Caco-2 (cell line): ENCODE measurements at regions not wholly inside any gene's neighbourhood (a gene's known extent, or its start where the extent isn't known, plus 50 kb on each side); places are given as distances from the start of the nearest gene placed in this dataset.

Experiments used
- BruUV-seq: library from RNA; stranded (reverse); fragments of 400-500 nt; replicated peaks from 2 replicates; lab custom pipeline; 2021; lab: Mats Ljungman, UMichigan
- CTCF ChIA-PET: fragments of 300-600 bp; sonication (Branson Sonifier 250); formaldehyde crosslinking; loops from one replicate; lab custom pipeline; 2022; ENCODE audit warnings: antibody characterized with exemption; lab: Charles Lee
- POLR2A ChIA-PET: fragments of 300-600 bp; sonication (Branson Sonifier 250); formaldehyde crosslinking; loops from one replicate; lab custom pipeline; 2022; ENCODE audit warnings: antibody characterized with exemption; lab: Charles Lee
- DNase-seq, 2 experiments: peaks; one replicate each; pipeline versions ENCODE4 v3.0.0 to v3.0.0-alpha.2; 2020 to 2022
- H3K27me3 ChIP-seq: replicated peaks from 2 replicates; pipeline ENCODE4 v1.6.0; 2011; ENCODE audit warnings: low read length; ENCODE audit not compliant: control insufficient read depth, insufficient read depth
- H3K36me3 ChIP-seq: 2 replicates; pipeline ENCODE4 v1.5.1; 2011; ENCODE audit warnings: low read length; ENCODE audit not compliant: control insufficient read depth, insufficient read depth
- H3K4me1 ChIP-seq: fragments of 250-450 bp; sonication (Bioruptor Pico); 2 replicates; pipeline ENCODE4 v1.5.1; 2020; ENCODE audit warnings: mild to moderate bottlenecking
- H3K4me3 ChIP-seq: 2 replicates; pipeline ENCODE4 v1.5.1; 2011; ENCODE audit warnings: low read depth, mild to moderate bottlenecking, control low read depth, low read length
- H3K9me3 ChIP-seq: fragments of 250-450 bp; sonication (Bioruptor Pico); 2 replicates; pipeline ENCODE4 v1.5.1; 2020; ENCODE audit warnings: mild to moderate bottlenecking, moderate library complexity
- H3K27ac Mint-ChIP-seq: one replicate; pipeline ENCODE4 v1.8.0; 2022; ENCODE audit warnings: mixed read lengths; ENCODE audit not compliant: unreplicated experiment
- H3K27me3 Mint-ChIP-seq: one replicate; pipeline ENCODE4 v1.8.0; 2022; ENCODE audit warnings: mixed read lengths; ENCODE audit not compliant: insufficient read depth, unreplicated experiment
- H3K36me3 Mint-ChIP-seq: one replicate; pipeline ENCODE4 v1.8.0; 2022; ENCODE audit warnings: mild to moderate bottlenecking, mixed read lengths; ENCODE audit not compliant: insufficient read depth, unreplicated experiment
- H3K4me1 Mint-ChIP-seq: one replicate; pipeline ENCODE4 v1.8.0; 2022; ENCODE audit warnings: low read depth, mixed read lengths; ENCODE audit not compliant: unreplicated experiment
- H3K4me3 Mint-ChIP-seq: one replicate; pipeline ENCODE4 v1.8.0; 2022; ENCODE audit warnings: mild to moderate bottlenecking, moderate library complexity, mixed read lengths; ENCODE audit not compliant: unreplicated experiment
- H3K9me3 Mint-ChIP-seq: one replicate; pipeline ENCODE4 v1.8.0; 2022; ENCODE audit warnings: mixed read lengths; ENCODE audit not compliant: unreplicated experiment
- intact Hi-C: fragments of 100-400 bp; cut with micrococcal nuclease; formaldehyde crosslinking; loops from one replicate; pipeline ENCODE4 v1.10.0; 2022; ENCODE audit not compliant: unreplicated experiment
- TF ChIP-seq, protein P1 (sequence below), 2 experiments: fragments of 200-600 bp in 1 of 2; IDR thresholded peaks; 1 replicate in 1 of 2; 2 replicates in 1 of 2; pipeline versions ENCODE4 v1.5.1 to v1.8.0; 2011 to 2022; ENCODE audit warnings: antibody characterized with exemption in 1 of 2, control low read depth in 1 of 2, inconsistent platforms in 1 of 2, low read depth in 1 of 2, low read length in 1 of 2, mild to moderate bottlenecking in 1 of 2, moderate library complexity in 1 of 2; ENCODE audit not compliant: insufficient read depth in 1 of 2, severe bottlenecking in 1 of 2, unreplicated experiment in 1 of 2

DNA sequence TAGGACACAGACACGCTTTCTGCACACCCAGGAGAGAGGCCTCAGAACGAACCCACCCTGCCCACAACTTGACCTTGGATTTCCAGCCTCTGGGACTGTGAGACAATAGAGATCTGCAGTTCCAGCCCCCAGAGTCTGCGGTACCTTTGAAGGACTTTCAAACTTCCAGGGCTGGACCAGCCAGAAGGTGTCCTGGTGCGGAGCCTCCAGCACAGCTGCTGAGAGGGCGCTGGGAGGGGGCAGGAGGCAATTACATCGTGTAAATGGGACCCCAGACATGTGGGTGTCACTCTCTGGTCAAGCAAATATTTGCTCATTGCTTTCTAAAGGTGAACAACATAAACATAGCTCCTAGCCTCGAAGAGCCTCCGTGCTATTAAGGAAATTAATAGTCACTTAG, 58.7 kb upstream of the ACTRT2 start:
- TF ChIP-seq, protein P1, sequence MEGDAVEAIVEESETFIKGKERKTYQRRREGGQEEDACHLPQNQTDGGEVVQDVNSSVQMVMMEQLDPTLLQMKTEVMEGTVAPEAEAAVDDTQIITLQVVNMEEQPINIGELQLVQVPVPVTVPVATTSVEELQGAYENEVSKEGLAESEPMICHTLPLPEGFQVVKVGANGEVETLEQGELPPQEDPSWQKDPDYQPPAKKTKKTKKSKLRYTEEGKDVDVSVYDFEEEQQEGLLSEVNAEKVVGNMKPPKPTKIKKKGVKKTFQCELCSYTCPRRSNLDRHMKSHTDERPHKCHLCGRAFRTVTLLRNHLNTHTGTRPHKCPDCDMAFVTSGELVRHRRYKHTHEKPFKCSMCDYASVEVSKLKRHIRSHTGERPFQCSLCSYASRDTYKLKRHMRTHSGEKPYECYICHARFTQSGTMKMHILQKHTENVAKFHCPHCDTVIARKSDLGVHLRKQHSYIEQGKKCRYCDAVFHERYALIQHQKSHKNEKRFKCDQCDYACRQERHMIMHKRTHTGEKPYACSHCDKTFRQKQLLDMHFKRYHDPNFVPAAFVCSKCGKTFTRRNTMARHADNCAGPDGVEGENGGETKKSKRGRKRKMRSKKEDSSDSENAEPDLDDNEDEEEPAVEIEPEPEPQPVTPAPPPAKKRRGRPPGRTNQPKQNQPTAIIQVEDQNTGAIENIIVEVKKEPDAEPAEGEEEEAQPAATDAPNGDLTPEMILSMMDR (IDR thresholded peaks at IDR 0.05; ENCODE audit: insufficient read depth in 1 of 2, low read depth in 1 of 2, low read length in 1 of 2, severe bottlenecking in 1 of 2, unreplicated experiment in 1 of 2): no peak
- BruUV-seq: no TSS peak
- Mint-ChIP-seq H3K36me3 (no peaks in the 10 kb centered on the region), H3K27ac (no peak overlapping the region), H3K27me3 (no peaks in the 10 kb centered on the region), H3K4me1 (no peaks in the 10 kb centered on the region), H3K9me3 (no peaks in the 10 kb centered on the region), H3K4me3 (no peak overlapping the region)
- no peak for DNase-seq
- Histone ChIP-seq H3K36me3 (no peaks in the 10 kb centered on the region), H3K4me3 (no peak overlapping the region), H3K27me3 (no peaks in the 10 kb centered on the region), H3K9me3 (no peaks in the 10 kb centered on the region), H3K4me1 (no peaks in the 10 kb centered on the region)
- POLR2A ChIA-PET: no interaction called here
- intact Hi-C loops: no loop called here
- CTCF ChIA-PET: no interaction called here

DNA sequence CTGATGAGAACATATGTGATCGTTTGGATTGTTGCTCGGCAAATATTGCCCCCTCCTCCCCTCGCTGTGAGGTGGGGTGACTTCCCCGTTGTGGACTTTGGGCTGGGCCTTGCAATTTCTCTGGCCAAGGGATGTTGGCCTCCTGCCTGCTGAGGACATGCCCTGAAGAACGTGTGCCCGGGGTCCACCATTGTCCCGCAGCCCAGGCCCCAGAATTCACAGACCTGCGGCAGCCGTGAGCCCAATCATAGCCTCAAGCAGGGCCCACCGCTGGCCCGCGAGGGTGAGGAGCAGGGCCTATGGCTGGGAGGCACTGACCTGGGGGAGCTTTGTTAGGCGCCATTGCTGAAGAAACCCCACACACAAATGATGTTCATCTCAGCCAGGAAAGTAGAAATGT, 58.3 kb upstream of the ACTRT2 start:
- Histone ChIP-seq H3K9me3 (no peaks in the 10 kb centered on the region), H3K4me3 (no peak overlapping the region), H3K36me3 (no peaks in the 10 kb centered on the region), H3K27me3 (no peaks in the 10 kb centered on the region), H3K4me1 (no peaks in the 10 kb centered on the region)
- intact Hi-C loops: no loop called here
- POLR2A ChIA-PET: no interaction called here
- TF ChIP-seq, protein P1 (IDR thresholded peaks at IDR 0.05; ENCODE audit: insufficient read depth in 1 of 2, low read depth in 1 of 2, low read length in 1 of 2, severe bottlenecking in 1 of 2, unreplicated experiment in 1 of 2): no peak
- DNase-seq: no peak
- Mint-ChIP-seq H3K4me3 (no peak overlapping the region), H3K9me3 (no peaks in the 10 kb centered on the region), H3K36me3 (no peaks in the 10 kb centered on the region), H3K4me1 (no peaks in the 10 kb centered on the region), H3K27me3 (no peaks in the 10 kb centered on the region), H3K27ac (no peak overlapping the region)
- no TSS peak for BruUV-seq
- CTCF ChIA-PET: no interaction called here

DNA sequence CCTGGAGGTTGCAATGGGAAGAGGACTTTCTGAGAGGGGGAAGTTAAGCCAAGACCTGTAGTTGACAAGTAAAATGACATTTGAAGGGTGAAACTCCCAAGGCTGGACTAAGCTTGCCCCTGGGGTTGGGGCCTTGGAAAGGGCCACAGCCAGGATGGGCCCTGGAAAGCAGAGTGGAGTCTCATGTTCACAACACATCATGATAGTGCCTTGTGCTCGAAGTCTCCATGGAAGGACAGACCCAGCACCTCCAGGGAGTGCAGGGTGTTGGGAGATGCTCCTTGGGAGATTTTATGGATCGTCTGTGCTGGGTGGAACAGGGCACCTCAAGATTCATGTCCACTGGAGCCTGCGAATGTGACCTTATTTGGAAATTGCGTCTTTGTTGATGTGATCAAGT, 55.6 kb upstream of the ACTRT2 start:
- CTCF ChIA-PET: no interaction called here
- H3K27me3 Mint-ChIP-seq: no peaks in the 10 kb centered on the region
- no TSS peak for BruUV-seq

More for the DNA sequence above, 55.6 kb upstream of the ACTRT2 start:
- no peaks in the 10 kb centered on the region for H3K36me3 ChIP-seq
- Mint-ChIP-seq H3K4me3 (no peak overlapping the region), H3K9me3 (no peaks in the 10 kb centered on the region), H3K27ac (no peak overlapping the region), H3K4me1 (no peaks in the 10 kb centered on the region), H3K36me3 (no peaks in the 10 kb centered on the region)
- no peak for DNase-seq
- intact Hi-C loops: no loop called here
- no peaks in the 10 kb centered on the region for H3K9me3 ChIP-seq
- TF ChIP-seq, protein P1 (IDR thresholded peaks at IDR 0.05; ENCODE audit: insufficient read depth in 1 of 2, low read depth in 1 of 2, low read length in 1 of 2, severe bottlenecking in 1 of 2, unreplicated experiment in 1 of 2): no peak
- no peak overlapping the region for H3K4me3 ChIP-seq
- POLR2A ChIA-PET: no interaction called here
- H3K27me3 ChIP-seq: no peaks in the 10 kb centered on the region
- H3K4me1 ChIP-seq: no peaks in the 10 kb centered on the region
